Astrocyte of the spinal cord (primary cell): ENCODE measurements at regions not wholly inside any gene's neighbourhood (a gene's known extent, or its start where the extent isn't known, plus 50 kb on each side); places are given as distances from the start of the nearest gene placed in this dataset.

Experiments used
- DNase-seq: peaks from one replicate; pipeline ENCODE4 v3.0.0; 2011; ENCODE audit warnings: low read depth, low spot score
- H3K4me3 ChIP-seq: 2 replicates; pipeline ENCODE4 v1.5.1; 2011; ENCODE audit warnings: low read depth, mild to moderate bottlenecking, low read length, moderate library complexity
- CTCF ChIP-seq: IDR thresholded peaks from 2 replicates; pipeline ENCODE4 v1.5.1; 2012; ENCODE audit warnings: low read depth, mild to moderate bottlenecking, low read length, inconsistent platforms
- in situ Hi-C: cut with HindIII; loops from 2 replicates; pipeline ENCODE4 v1.10.0; 2017; ENCODE audit warnings: low sequenced_read_pairs

GRCh38 chr6:170080828-170081371, 210.0 kb downstream of the DLL1 start:
- no peak for DNase-seq
- TF ChIP-seq CTCF: no peak
- in situ Hi-C loops: no loop called here
- no peak overlapping the region for H3K4me3 ChIP-seq

GRCh38 chr6:170080169-170080827, 210.6 kb downstream of the DLL1 start:
- TF ChIP-seq CTCF: no peak
- no peak overlapping the region for H3K4me3 ChIP-seq
- no peak for DNase-seq
- in situ Hi-C loops: no loop called here

DNA sequence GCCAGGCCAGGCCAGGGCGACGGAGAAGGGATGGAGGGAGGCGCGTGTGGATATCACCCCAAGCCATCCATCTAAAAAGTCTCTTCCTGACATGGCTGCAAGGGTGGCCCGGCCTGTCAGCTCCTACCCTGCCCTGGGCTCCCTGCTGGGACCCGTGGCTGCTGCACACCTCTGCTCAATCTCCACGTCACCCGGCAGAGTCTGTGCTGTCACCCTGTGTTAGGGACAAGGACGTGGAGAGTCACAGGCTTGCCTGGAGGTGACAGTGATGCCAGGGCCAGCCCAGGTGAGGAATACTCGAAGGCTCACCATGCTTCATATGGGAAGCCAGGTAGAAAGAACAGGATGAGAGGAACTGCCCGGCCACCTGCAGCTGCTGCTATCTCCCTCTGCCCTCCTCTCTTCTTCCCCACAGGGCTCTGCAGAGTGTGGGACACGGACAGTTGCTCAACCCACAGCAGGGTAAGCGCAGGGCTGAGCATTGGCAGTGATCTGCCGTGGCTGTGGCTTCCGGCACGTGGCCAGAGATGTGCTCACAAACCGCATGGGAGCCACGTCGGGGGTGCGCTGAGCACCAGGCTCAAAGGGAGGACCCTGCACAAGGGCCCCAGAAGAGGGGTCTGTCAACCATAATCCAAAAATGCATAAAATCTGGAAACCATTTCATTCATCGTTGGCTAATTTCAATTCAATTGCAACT, 214.3 kb downstream of the DLL1 start:
- in situ Hi-C loops: no loop called here
- H3K4me3 ChIP-seq: no peak overlapping the region
- TF ChIP-seq CTCF: no peak
- DNase-seq: no peak

DNA sequence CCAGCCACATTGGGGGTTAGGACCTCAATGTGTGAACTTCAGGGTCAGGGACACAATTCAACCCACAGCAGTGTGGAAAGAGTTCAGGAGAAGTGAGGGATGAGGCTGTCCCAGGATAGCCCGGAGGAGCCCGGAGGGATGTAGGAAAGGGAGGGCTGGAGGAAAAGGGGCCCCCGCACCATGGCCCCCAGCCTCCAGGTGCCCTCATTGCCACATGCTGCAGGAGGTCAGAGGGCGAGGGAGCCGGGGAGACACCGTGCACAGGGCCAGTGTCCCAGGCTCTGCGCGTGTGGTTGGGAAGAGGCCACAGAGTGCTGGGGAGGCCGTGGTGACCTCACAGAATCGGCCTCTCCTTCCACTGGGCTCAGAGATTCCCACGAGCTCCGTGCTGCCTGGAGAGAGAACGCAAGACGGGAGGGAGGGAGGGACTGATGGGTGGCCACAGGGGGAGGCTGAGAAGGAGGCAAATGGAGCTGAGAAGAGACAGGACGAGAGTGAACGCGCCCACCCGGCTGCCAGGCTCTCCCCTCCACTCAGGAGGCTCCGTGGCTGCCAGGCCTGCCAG, 215.1 kb downstream of the DLL1 start:
- no peak for TF ChIP-seq CTCF
- no peak overlapping the region for H3K4me3 ChIP-seq
- DNase-seq: no peak
- in situ Hi-C loops: no loop called here

- DNase-seq: no peak
- TF ChIP-seq CTCF: no peak
- in situ Hi-C loops: no loop called here
- no peak overlapping the region for H3K4me3 ChIP-seq
These were observed 216.0 kb downstream of the DLL1 start for GRCh38 chr6:170074907-170075306.

- in situ Hi-C loops: no loop called here
- H3K4me3 ChIP-seq: no peak overlapping the region
- DNase-seq: no peak
- no peak for TF ChIP-seq CTCF
These were observed 216.4 kb downstream of the DLL1 start for GRCh38 chr6:170074435-170074834.
